Activated effector memory CD4-positive, alpha-beta T cell treated with Interleukin-2 at 50 U/mL for 16 hours (primary cell): ENCODE measurements at regions not wholly inside any gene's neighbourhood (a gene's known extent, or its start where the extent isn't known, plus 50 kb on each side); places are given as distances from the start of the nearest gene placed in this dataset.
"Not testable (repeated sequence)": the region's sequence is repeated elsewhere in the genome, so short reads cannot be mapped to it uniquely, and the experiment has no call there.

Experiments used
- DNase-seq: peaks from one replicate; pipeline ENCODE4 v3.0.0-alpha.2; 2020

DNA sequence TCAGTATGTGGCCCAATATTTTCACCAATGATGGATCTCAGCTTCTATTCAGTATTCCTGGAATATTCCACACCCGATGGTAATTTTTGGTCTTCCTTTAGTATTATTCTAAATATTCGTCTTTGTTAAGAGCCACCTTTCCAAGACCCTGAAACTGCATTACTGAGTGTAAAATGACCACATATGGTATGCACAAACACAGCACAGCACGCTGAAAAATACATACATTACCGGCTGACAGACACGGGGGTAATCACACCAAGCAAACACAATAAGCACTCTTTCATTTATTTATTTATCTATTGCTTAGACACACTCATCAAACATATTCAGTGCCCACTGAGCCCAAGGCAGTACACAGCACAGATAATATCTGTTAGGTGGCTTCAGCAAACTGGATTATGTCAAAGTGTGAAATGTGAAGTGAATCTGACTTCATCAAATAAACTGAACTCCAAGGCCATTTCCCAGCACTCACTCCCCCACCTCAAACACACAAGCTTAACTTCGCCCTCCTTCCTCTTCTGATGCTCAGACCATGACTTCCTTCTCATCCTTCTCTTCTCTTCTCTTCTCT lies 1637.8 kb upstream of the C9orf72 start:
- no peak for DNase-seq

DNA sequence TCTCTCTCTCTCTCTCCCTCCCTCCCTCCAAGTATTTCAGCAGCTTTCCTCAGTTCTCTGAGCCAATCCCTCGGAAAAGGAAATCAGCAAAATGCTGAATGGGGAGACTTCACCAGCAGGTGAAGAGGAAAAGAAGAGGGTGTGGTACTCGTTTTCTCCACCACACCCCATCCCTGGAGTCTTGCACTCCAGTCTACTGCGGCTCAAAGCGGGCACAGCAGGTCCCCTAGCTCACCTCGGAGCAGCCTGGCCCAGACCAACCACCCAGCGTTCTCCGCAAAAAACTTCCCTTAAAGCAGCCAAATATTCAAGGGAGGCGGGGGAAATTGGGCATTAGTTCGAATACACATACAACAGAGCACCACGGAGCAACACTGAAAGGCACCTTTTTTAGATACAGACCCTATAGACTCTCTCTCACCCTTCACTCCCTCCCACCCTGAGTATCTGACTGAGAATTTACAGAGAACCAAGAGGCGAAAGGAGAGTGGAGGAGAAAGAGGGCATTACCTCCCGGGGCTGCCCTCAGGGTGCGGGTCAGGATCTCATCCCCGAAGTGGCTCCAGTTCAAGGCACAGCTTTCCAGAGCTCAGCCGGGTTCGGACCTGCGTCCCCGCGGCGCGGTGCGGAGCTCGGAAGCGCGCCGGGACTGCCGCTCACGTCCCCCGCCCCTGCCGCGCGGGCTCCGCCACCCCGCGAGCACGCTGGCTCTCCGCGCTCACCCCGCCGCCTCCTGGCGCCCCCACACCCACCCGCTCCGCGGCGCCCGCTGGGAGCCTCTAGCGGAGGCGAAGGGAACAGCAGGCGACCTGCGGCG lies 1638.5 kb upstream of the C9orf72 start:
- no peak for DNase-seq

DNA sequence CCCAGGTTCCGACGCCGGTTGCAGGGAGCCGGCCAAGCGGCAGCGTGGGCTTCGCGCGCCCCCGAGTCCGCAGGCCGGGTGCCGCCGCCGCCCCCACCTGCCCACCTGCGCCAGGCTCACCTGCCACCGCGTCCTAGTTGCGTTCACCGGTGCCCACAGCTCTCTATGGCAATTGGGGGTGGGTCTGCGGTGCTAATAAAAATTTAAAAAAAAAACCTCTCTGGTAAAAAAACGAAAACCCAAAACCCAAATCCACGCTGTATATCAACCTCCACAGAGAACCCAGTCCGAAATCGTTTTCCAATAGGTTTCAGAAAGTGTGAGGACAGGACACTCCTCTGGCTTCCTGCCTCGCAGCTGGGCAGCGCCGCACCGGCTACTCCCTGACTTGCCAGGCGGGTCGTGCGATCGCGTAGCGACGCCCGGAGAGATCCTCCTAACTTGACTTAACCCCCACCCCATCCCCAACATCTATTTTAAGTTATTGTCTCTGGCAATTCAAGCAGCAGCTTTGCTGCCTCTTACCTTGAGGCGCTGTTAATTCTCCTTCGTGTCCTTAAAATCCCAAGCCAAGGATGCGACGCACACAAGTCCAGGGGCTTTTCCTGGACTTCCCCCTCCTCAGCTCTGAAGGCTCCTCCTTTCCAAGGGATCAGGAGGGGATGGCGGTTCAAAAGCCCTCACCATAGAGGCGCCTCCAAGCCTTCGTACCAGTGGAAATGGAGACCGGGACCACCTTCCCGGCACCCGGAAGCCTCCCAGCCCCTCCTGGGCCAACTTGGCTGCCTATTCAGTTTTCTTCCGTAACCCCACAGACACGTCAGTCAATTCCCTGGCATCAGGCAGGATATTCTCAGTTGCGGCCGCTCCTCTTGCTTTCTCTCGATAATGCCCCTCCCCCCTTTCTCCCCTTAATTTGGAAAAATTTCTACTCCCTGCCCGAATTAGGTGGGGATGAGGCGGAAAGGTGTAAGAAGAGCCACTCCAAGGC lies 1639.4 kb upstream of the C9orf72 start:
- DNase-seq: no peak

DNA sequence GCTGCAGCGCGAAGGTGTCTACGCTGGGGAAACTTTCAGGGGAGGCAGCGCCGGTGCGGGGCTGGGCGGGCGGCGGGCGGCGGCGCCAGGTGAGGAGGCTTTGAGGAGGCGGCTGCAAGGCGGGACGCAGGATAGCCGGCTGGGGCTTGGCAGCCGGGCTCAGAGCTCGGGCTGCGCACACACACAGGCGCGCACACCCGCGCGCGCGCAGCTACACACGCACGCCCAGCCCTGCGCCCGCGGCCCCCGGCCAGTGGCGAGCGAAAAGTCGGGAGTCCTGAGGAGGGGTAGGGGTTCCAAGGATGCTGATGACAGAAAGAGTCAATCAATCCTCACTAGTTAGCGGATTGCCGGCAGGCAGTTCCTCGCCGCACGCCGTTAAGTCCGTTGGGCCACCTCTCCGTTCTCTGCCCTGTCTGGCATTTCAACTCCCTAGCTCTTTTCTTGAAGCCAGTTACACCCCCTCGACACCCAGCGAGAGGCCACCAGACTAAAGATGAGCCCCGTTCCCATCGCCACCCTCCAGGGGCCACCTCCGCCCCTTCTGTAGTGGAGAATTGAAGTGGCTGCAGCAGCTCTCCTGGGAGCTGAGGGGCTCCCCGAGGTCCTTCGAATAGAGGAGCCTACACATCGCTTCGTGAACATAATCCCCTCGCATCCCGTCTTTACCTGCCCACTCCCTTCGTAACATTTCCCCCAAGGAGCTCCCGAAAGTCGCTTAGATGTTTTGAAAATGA lies 1640.3 kb upstream of the C9orf72 start, which contains the start of gene LINGO2:
LINGO2 (minus strand) TSS at position 185 of the 737 bp plus-strand sequence.
- no peak for DNase-seq

DNA sequence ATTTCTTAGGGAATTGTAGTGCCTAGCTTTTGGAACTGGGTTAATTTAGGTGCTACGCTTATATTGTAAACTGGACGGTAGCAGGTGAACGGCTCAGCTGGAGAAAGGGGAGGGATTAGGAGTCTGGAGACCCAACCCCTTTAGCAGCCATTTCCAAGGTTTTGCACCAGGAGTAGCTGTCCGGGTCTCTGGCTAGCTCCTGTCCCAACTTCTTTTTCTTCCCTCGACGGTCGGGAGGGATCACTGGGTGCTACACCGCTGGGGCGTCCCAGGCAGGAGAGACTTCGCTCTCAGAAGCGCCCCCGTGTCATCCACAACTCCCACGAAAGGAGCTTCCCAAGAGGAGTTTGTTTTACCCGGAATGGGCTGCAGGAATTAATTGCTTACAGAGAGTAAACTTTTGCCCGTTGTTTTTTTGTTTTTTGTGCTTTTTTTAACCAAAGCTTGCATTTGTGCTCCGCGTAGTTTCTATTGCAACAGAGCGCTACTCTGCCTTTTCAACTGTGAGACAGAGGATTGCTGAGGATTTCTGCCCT lies 1640.9 kb upstream of the C9orf72 start:
- no peak for DNase-seq

DNA sequence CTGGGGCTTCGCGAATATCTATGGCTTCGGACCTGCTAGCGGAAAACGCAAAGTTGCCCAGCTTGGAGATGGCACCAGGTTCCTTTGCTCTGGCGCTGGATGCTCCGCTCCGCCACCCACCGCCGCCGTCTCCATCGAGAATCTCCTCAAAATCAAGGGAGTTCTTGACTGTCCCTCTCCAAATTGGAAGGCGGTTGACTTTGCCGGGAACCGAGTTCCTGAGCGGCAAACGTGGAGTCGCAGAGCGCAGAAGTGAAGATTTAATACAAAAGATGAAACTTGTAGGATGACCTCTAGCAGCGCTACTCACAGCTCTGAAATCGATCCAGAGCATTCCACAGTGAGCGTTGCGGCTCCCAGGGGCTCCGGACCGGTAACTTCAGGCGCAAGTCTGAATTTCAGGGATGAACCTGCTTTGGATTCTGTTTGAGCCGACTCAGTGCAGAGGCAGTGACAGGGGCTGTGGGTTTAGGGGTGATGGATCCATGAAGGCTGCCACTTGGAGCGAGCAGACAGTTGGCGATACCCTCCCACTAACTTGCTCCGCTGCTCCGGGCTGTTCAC lies 1641.5 kb upstream of the C9orf72 start:
- no peak for DNase-seq

DNA sequence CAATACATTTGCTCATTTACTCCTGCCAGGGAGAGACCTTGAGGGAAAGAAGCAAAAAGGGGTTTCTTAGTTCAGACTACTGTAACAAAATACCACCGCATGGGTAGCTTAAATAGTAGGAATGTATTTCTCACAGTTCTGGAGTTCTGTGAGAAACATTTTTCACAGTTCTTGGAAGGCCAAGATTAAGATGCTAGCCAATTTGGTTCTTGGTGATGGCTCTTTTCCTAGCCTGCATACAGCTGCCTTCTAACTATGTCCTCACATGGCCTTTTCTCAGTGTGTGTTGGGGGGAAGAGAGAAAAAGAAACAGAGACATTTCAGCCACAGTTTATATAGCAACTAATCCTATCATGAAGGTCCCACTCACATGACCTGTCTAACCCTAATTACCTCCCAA lies 1644.7 kb upstream of the C9orf72 start:
- no peak for DNase-seq

DNA sequence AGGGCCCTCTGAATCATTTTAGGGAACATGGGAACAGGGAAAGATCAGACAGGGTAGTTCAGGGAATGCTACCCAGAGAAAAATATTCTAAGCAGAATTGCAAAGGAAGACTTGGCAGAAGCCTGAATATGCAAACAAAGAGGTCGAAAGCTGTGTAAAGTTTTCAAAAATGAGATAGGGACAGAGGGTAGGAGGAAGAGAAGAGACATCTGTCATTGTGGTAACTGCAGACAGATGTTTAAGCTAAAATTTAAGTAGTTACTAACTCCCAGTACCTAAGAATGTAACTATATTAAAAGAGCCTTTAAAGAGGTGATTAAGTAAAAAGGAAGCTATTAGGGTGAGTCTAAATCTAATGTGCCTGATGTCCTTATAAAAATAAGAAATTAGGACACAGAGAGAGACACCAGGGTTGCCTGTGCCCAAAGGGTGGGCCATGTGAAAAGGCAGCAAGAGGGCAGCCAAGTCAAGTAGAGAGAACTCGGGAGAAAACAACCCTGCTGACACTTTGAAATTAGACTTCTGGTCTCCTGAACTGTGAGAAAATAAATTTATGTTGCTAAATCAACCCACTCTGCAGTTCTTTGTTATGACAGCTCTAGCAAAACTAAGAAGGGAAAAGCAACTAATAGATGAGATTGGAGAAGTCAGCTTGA lies 1647.4 kb upstream of the C9orf72 start:
- DNase-seq: no peak

DNA sequence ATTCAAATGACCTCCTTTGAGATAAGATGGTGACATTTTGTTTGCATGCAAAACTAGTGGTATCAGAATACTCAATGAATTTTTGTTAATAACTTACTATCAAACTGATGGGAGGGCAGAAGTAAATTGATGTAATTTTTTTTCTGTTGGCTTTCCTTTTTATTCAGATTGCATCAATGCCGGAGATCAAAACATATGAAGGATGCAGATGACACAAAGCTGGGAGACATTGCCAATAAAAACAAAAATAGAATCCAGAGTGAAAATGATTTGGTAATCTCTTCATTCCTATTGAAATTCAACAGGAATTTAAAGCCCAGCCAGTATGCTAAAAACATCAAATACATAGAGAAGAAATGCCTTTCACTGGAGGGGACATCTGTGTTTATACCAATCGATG lies 1655.3 kb upstream of the C9orf72 start:
- DNase-seq: no peak

DNA sequence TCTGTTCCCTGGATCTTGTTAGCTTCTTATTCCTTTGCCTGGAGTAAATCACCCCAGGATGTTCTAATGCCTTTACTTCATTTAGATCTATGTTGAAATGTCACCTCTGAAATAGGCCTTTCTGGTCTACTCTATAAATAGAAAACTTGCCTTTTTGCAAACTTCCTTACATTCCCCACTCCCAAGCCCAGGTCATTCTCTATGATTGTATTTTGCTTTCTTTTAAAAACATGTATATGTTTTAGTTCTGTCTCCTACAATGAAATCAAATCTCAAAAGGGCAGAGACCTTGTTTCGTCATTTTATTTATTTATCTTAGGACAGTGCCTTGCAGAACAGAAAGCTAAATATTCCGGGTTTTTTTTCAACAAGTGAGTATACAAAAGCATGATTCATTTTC lies 1657.7 kb upstream of the C9orf72 start:
- no peak for DNase-seq

DNA sequence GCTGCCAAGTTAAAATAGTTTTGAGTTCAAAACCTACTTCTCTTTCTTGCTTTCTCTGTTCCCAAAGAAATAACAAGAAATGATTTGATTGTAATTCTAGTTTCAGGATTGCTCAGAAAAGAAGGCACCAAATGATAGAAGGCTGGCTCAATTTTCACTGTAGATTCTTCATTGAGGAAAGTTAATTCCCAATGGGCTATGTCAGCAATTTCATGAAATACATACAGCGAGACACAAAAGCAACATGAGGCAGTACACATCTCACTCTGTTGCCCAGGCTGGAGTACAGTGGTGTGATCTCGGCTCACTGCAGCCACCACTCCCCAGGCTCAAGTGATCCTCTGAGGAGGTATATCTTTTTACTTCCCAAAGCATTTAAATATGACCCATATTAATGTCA lies 1659.9 kb upstream of the C9orf72 start:
- no peak for DNase-seq

DNA sequence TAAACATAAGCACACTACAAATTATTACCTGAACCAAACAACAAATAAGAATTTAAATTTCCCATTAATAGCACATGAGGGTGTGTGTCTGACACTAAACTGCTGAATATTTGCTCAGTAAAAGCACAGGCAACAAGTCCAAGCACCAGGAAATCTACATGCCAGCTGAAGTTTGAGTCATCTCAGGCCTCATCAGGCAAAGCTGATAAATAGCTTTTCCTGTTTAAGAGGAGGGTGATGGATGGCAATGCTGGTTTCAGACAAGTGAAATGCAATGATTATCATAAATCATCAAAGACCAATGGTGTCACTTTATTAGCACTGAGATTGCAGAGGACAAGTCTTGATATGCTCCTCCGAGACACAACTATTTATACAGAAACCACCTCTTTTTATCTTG lies 1668.0 kb upstream of the C9orf72 start:
- DNase-seq: no peak

DNA sequence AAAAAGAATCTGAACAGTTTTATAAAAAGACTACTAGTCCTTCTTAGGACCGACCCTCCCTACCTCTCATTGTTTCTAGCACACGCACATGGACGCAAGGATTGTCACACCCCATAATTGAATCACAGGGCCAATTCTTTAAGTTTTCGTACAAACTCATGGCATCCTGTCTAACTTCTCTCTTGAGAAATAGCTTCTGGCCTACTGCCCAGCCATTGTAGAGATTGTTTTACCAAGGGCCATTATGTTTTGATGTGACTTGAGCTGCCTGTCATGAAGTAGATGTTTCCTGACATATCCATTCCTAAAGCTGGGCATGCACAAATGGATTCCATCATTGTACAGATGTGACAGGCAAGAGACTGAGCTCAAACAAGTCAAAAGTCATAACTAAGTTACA lies 1672.1 kb upstream of the C9orf72 start:
- DNase-seq: no peak

DNA sequence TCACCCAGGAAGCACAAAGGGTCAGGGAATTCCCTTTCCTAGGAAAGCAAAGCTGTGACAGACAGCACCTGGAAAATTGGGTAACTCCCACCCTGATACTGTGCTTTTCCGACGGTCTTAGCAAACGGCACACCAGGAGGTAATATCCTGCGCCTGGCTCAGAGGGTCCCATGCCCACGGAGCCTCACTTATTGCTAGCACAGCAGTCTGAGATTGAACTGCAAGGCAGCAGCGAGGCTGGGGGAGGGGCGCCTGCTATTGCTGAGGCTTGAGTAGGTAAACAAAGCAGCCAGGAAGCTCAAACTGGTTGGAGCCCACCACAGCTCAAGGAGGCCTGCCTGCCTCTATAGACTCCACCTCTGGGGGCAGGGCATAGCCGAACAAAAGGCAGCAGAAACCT lies 1697.1 kb upstream of the C9orf72 start:
- DNase-seq: not testable (repeated sequence)

DNA sequence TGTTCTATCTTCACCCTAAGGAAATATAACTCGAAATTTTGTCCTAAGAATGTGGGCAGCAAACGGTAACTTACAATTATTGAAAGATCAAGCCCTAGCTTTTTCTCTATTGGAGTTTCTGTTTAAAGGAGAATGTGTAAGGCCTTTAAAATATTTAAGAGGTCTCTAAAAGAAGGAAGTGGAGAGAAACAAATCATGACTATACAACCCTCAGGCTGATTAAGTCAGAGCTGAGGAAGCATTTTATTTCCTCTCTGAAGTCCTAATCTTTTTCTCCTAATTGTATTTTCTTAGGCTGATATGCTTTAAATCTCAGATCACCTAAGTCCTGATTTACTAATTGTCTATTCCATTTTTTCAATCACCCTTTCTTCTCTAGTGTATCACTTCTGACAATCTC lies 1708.8 kb upstream of the C9orf72 start:
- no peak for DNase-seq

DNA sequence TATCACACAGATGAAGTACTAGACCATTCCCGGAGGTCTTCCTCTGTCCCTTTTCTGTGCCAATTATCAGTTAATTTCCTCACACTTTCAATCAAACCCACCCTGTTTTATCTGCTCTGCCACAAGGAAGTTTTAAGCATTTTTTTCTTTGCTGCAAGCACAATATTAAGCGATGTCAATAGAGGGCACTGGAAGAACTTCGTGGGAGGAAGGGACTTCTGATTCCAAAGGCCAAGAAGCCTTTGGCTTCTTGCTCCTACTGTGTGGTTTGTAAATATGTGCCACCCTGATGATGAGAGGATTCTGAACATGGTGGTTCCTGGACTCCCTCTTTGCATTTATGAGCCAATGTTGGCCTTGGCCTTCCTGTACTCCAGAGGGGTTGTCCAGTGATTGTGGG lies 1712.5 kb upstream of the C9orf72 start:
- DNase-seq: no peak

DNA sequence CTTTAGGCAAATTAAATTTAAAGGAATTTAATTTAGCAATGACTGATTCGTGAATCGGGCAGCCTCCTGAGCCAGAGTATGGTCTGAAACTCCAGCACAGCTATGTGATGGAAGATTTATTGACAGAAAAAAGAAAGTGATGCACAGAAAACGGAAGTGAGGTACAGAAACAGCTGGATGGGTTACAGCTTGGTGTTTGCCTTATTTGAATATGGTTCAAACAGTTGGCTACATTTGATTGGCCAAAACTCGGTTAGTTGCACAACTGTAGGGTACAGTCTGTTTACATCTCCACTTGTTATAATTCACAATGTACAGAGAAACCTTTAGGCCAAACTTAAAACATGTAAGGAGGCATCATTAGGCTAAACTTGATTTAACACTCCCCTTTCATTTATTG lies 1716.1 kb upstream of the C9orf72 start:
- no peak for DNase-seq

DNA sequence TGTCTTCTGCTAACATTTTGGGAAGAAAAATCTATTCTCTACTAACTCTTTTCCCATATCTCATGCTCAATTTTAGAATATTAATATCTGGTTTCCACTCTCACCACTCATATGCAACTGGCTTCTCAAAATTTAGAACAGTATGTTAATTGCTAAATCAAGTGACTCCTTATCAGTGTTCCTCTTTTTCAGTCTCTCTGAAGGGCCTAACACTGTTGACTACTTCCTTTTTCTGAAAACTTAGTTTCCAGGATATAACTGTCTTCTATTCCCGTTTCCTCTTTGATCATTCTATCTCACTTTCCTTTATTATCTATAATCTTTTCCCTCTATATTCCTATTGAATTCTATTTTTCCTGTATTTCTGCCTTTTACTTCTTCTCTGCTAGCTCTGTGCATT lies 1717.2 kb upstream of the C9orf72 start:
- no peak for DNase-seq

DNA sequence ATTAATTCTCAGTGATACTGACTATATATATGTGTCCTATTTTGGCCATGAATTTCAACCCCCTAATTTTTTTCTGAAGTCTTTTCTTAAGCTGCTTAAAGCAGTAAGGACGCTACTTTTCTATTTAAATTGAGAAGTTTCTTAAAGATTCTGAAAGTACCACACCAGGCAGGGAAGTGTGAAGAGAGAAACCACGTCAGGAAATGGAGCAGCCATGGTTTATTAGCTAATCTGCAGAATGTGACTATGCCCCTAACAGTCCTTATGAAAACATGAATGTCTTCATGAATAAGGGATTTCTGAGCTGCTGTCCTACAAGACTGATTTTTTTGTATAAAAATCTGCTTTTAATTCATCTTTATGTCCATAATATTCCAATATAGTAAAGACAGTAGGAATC lies 1724.3 kb upstream of the C9orf72 start:
- DNase-seq: no peak

DNA sequence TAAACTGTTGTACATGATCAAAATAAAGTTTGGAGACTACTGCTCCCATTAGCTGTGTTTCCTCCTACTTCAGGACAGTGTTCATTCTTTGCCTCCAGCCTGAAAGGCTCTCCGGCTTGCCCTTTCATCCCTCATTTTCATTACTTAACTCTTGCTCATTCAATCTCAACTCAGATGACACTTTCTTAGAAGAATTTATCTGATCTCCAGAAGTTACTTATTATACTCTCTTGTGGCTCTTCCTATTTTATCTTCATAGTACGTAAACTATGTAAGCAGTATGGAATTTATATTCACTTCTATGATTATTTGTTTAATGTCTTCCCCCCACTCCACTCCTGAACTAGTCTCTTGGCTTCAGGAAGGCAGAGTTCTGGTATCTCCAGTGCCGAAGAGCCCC lies 1737.9 kb upstream of the C9orf72 start:
- DNase-seq: no peak

DNA sequence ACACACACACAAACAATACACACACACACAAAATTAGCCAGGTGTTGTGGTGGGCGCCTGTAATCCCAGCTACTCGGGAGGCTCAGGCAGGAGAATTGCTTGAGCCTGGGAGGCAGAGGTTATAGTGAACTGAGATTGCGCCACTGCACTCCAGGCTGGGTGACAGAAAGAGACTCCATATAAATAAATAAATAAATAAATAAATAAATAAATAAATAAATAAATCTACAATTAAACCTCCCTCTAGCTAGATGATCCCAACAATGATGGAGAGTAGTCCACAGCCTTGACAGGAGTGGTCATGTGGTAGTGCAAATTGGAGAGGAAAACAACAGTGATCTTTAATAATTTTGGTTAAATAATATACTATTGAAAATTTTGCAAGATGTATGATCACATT lies 1739.0 kb upstream of the C9orf72 start:
- DNase-seq: no peak
